CD4-positive, alpha-beta T cell treated with Interleukin-4 for 1 hour (primary cell): ENCODE measurements at regions not wholly inside any gene's neighbourhood (a gene's known extent, or its start where the extent isn't known, plus 50 kb on each side); places are given as distances from the start of the nearest gene placed in this dataset.

ENCODE experiments used
- DNase-seq, 2 donors: peaks; one replicate each; pipeline ENCODE4 v3.0.0-alpha.2; 2020 to 2022

- DNase-seq: no peak
These were observed 54.6 kb downstream of the ARL4A start for GRCh38 chr7:12741951-12742575.

GRCh38 chr7:12746211-12746610, 58.8 kb downstream of the ARL4A start:
- DNase-seq: no peak

- no peak for DNase-seq
These were observed 60.4 kb downstream of the ARL4A start for GRCh38 chr7:12747687-12748306.

GRCh38 chr7:12749069-12749468, 61.6 kb downstream of the ARL4A start:
- DNase-seq: no peak

GRCh38 chr7:12749746-12750145, 62.3 kb downstream of the ARL4A start:
- no peak for DNase-seq

- no peak for DNase-seq
These were observed 64.3 kb downstream of the ARL4A start for GRCh38 chr7:12751764-12752163.

- DNase-seq: no peak
These were observed 66.7 kb downstream of the ARL4A start for GRCh38 chr7:12754179-12754578.

GRCh38 chr7:12756821-12757220, 69.4 kb downstream of the ARL4A start:
- no peak for DNase-seq

- DNase-seq: no peak
These were observed 70.0 kb downstream of the ARL4A start for GRCh38 chr7:12757443-12757842.

- no peak for DNase-seq
These were observed 71.7 kb downstream of the ARL4A start for GRCh38 chr7:12759151-12759550.

GRCh38 chr7:12761111-12761510, 73.7 kb downstream of the ARL4A start:
- no peak for DNase-seq

GRCh38 chr7:12761691-12762090, 74.3 kb downstream of the ARL4A start:
- no peak for DNase-seq

GRCh38 chr7:12764458-12764891, 77.0 kb downstream of the ARL4A start:
- no peak for DNase-seq

- DNase-seq: no peak
These were observed 78.1 kb downstream of the ARL4A start for GRCh38 chr7:12765431-12766100.

- no peak for DNase-seq
These were observed 79.0 kb downstream of the ARL4A start for GRCh38 chr7:12766416-12766815.

- no peak for DNase-seq
These were observed 81.5 kb downstream of the ARL4A start for GRCh38 chr7:12768948-12769347.

- no peak for DNase-seq
These were observed 82.0 kb downstream of the ARL4A start for GRCh38 chr7:12769444-12769843.

- DNase-seq: no peak
These were observed 83.0 kb downstream of the ARL4A start for GRCh38 chr7:12770227-12770975.

- DNase-seq: no peak
These were observed 84.0 kb downstream of the ARL4A start for GRCh38 chr7:12771378-12771877.

- DNase-seq: no peak
These were observed 85.3 kb downstream of the ARL4A start for GRCh38 chr7:12772768-12773167.

- no peak for DNase-seq
These were observed 89.8 kb downstream of the ARL4A start for GRCh38 chr7:12777257-12777656.

GRCh38 chr7:12779947-12780346, 92.5 kb downstream of the ARL4A start:
- no peak for DNase-seq

- DNase-seq: no peak
These were observed 96.1 kb downstream of the ARL4A start for GRCh38 chr7:12783421-12784095.
